Tibial artery (tissue), 4 donors: ENCODE measurements at regions not wholly inside any gene's neighbourhood (a gene's known extent, or its start where the extent isn't known, plus 50 kb on each side); places are given as distances from the start of the nearest gene placed in this dataset.

Experiments
- DNase-seq, 2 donors: peaks; one replicate each; pipeline ENCODE4 v3.0.0-alpha.2; 2019
- H3K27ac ChIP-seq, 2 donors: fragments of 200-600 bp; sonication (generic) in 1 of 2; 1 replicate in 1 of 2; 2 replicates in 1 of 2; pipeline ENCODE4 v1.5.1; 2018 to 2019; ENCODE audit warnings: mild to moderate bottlenecking in 1 of 2
- H3K27me3 ChIP-seq, 2 donors: fragments of 200-600 bp; sonication (generic) in 1 of 2; one replicate each; pipeline versions ENCODE4 v1.5.1 to v1.6.0; 2016 to 2019
- H3K36me3 ChIP-seq, 3 donors: fragments of 200-600 bp; sonication (generic) in 2 of 3; one replicate each; pipeline ENCODE4 v1.5.1; 2016 to 2019; ENCODE audit warnings: mild to moderate bottlenecking in 2 of 3
- H3K4me1 ChIP-seq, 4 donors: fragments of 200-600 bp; sonication (generic) in 2 of 4; 1 replicate in 3 of 4; 2 replicates in 1 of 4; pipeline ENCODE4 v1.5.1; 2016 to 2019
- H3K4me3 ChIP-seq, 2 donors: fragments of 200-600 bp; sonication (generic) in 1 of 2; 1 replicate in 1 of 2; 2 replicates in 1 of 2; pipeline ENCODE4 v1.5.1; 2018 to 2019; ENCODE audit warnings: mild to moderate bottlenecking in 2 of 2
- H3K9me3 ChIP-seq, 3 donors: fragments of 200-600 bp; sonication (generic) in 1 of 3; one replicate each; pipeline ENCODE4 v1.5.1; 2016 to 2019
- CTCF ChIP-seq, 2 experiments: fragments of 200-600 bp in 1 of 2; fragments of 450-650 bp in 1 of 2; IDR thresholded peaks; one replicate each; pipeline ENCODE4 v1.5.1; 2017 to 2019; ENCODE audit warnings: antibody characterized with exemption in 2 of 2, mild to moderate bottlenecking in 1 of 2, moderate library complexity in 1 of 2
- intact Hi-C: fragments of 100-400 bp; cut with DNase I; formaldehyde crosslinking; loops from one replicate; pipeline ENCODE4 v1.15.0; 2023; ENCODE audit warnings: low total_unique reads

GRCh38 chr20:60371384-60371783 lies 413.2 kb downstream of the CDH26 start:
- TF ChIP-seq CTCF (IDR thresholded peaks at IDR 0.05), result no peak
- Histone ChIP-seq H3K4me3 (no peak overlapping the region), H3K4me1 (no peaks in the 10 kb centered on the region), H3K27ac (no peak overlapping the region), H3K36me3 (no peaks in the 10 kb centered on the region), H3K9me3 (no peaks in the 10 kb centered on the region), H3K27me3 (no peaks in the 10 kb centered on the region)
- no peak for DNase-seq
- intact Hi-C loops, result no loop called here

DNA sequence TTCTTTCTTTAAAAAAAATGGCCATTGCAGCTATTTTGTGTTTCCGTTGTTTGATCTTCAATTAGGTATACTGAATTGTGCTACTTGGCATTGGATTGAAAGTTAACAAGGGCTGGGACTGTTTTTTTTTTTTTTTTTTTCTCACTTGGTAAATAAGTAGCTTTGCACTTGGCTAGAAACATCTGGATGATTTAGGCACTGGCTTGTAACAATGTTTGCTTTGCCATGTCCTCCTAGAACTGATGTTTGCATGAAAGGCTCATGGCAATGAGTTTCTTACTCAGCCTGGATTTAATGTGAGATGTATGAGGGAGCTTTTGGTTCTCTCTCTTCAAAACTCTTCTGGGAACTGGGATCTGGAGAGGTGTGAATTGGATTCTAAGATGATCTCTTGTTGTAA lies 414.1 kb downstream of the CDH26 start:
- DNase-seq, result no peak
- Histone ChIP-seq H3K27ac (no peak overlapping the region), H3K4me1 (no peaks in the 10 kb centered on the region), H3K36me3 (no peaks in the 10 kb centered on the region), H3K4me3 (no peak overlapping the region), H3K9me3 (no peaks in the 10 kb centered on the region), H3K27me3 (no peaks in the 10 kb centered on the region)
- intact Hi-C loops, result no loop called here
- TF ChIP-seq CTCF (IDR thresholded peaks at IDR 0.05), result no peak

GRCh38 chr20:60372822-60373221 lies 414.6 kb downstream of the CDH26 start:
- H3K27ac ChIP-seq, result no peak overlapping the region
- no peak overlapping the region for H3K4me3 ChIP-seq
- no peaks in the 10 kb centered on the region for H3K4me1 ChIP-seq
- DNase-seq, result no peak
- H3K27me3 ChIP-seq, result no peaks in the 10 kb centered on the region
- no peaks in the 10 kb centered on the region for H3K36me3 ChIP-seq
- no peak for TF ChIP-seq CTCF (IDR thresholded peaks at IDR 0.05)
- no peaks in the 10 kb centered on the region for H3K9me3 ChIP-seq
- intact Hi-C loops, result no loop called here

GRCh38 chr20:60378620-60379019 lies 420.4 kb downstream of the CDH26 start:
- no peak for DNase-seq
- no peaks in the 10 kb centered on the region for H3K36me3 ChIP-seq
- TF ChIP-seq CTCF (IDR thresholded peaks at IDR 0.05), result no peak
- no peaks in the 10 kb centered on the region for H3K9me3 ChIP-seq
- H3K27ac ChIP-seq, result no peak overlapping the region
- H3K4me3 ChIP-seq, result no peak overlapping the region
- intact Hi-C loops, result no loop called here
- H3K27me3 ChIP-seq, result no peaks in the 10 kb centered on the region
- no peaks in the 10 kb centered on the region for H3K4me1 ChIP-seq

- Histone ChIP-seq H3K4me1 (no peaks in the 10 kb centered on the region), H3K27ac (no peak overlapping the region), H3K27me3 (no peaks in the 10 kb centered on the region), H3K4me3 (no peak overlapping the region), H3K9me3 (no peaks in the 10 kb centered on the region), H3K36me3 (no peaks in the 10 kb centered on the region)
- DNase-seq, result no peak
- intact Hi-C loops, result no loop called here
- no peak for TF ChIP-seq CTCF (IDR thresholded peaks at IDR 0.05)
These were observed 423.6 kb downstream of the CDH26 start for GRCh38 chr20:60381643-60382400.

- TF ChIP-seq CTCF (IDR thresholded peaks at IDR 0.05), result no peak
- Histone ChIP-seq H3K4me1 (no peaks in the 10 kb centered on the region), H3K27ac (no peak overlapping the region), H3K36me3 (no peaks in the 10 kb centered on the region), H3K9me3 (no peaks in the 10 kb centered on the region), H3K4me3 (no peak overlapping the region), H3K27me3 (no peaks in the 10 kb centered on the region)
- DNase-seq, result no peak
- intact Hi-C loops, result no loop called here
These were observed 431.2 kb downstream of the CDH26 start for GRCh38 chr20:60389441-60389840.
